ENCODE measurements at regions not wholly inside any gene's neighbourhood (a gene's known extent, or its start where the extent isn't known, plus 50 kb on each side); places are given as distances from the start of the nearest gene placed in this dataset.

DNA sequence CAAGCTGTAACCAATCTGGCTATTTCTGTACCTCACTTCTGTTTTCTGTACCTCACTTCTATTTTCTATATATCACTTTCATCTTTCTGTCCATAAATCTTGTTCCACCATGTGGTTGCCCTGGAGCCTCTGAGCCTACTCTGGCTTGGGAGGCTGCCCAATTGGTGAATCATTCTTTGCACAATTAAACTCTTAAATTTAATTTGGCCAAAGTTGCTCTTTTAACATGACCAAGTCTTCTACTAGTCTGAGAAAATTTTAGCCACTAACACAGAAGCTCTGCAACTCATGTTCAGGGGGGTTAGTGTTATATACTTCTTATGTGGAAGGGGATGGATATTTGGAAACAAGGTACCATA, 503.5 kb downstream of the KIF20B start:
- no peak for TF ChIP-seq EZH2 (optimal IDR thresholded peaks at IDR 0.05; ENCODE audit: low read depth, low read length)
- TF ChIP-seq, protein P1, sequence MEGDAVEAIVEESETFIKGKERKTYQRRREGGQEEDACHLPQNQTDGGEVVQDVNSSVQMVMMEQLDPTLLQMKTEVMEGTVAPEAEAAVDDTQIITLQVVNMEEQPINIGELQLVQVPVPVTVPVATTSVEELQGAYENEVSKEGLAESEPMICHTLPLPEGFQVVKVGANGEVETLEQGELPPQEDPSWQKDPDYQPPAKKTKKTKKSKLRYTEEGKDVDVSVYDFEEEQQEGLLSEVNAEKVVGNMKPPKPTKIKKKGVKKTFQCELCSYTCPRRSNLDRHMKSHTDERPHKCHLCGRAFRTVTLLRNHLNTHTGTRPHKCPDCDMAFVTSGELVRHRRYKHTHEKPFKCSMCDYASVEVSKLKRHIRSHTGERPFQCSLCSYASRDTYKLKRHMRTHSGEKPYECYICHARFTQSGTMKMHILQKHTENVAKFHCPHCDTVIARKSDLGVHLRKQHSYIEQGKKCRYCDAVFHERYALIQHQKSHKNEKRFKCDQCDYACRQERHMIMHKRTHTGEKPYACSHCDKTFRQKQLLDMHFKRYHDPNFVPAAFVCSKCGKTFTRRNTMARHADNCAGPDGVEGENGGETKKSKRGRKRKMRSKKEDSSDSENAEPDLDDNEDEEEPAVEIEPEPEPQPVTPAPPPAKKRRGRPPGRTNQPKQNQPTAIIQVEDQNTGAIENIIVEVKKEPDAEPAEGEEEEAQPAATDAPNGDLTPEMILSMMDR (IDR thresholded peaks at IDR 0.05; ENCODE audit: low read length), result no peak

All from MM.1S (cell line).